Choroid plexus epithelial cell (primary cell): ENCODE measurements at regions not wholly inside any gene's neighbourhood (a gene's known extent, or its start where the extent isn't known, plus 50 kb on each side); places are given as distances from the start of the nearest gene placed in this dataset.

Experiments used
- DNase-seq: peaks from one replicate; pipeline ENCODE4 v3.0.0-alpha.2; 2010; ENCODE audit warnings: low read depth
- H3K4me3 ChIP-seq: 2 replicates; pipeline ENCODE4 v1.5.1; 2011; ENCODE audit warnings: low read depth, mild to moderate bottlenecking, control low read depth, low read length, moderate library complexity
- CTCF ChIP-seq: conservative IDR thresholded peaks from 2 replicates; pipeline ENCODE4 v1.5.1; 2011; ENCODE audit warnings: low read depth, mild to moderate bottlenecking, control low read depth, inconsistent platforms, low read length, moderate library complexity

GRCh38 chr15:35975941-35976340 lies 430.0 kb upstream of the DPH6 start:
- no peak overlapping the region for H3K4me3 ChIP-seq
- no peak for TF ChIP-seq CTCF
- no peak for DNase-seq

GRCh38 chr15:35979608-35980007 lies 433.6 kb upstream of the DPH6 start:
- no peak overlapping the region for H3K4me3 ChIP-seq
- no peak for TF ChIP-seq CTCF
- DNase-seq = peak; percentile 38

- TF ChIP-seq CTCF = no peak
- no peak overlapping the region for H3K4me3 ChIP-seq
- DNase-seq = peak; percentile 58
Measured at GRCh38 chr15:35980719-35981118, 434.8 kb upstream of the DPH6 start.

DNA sequence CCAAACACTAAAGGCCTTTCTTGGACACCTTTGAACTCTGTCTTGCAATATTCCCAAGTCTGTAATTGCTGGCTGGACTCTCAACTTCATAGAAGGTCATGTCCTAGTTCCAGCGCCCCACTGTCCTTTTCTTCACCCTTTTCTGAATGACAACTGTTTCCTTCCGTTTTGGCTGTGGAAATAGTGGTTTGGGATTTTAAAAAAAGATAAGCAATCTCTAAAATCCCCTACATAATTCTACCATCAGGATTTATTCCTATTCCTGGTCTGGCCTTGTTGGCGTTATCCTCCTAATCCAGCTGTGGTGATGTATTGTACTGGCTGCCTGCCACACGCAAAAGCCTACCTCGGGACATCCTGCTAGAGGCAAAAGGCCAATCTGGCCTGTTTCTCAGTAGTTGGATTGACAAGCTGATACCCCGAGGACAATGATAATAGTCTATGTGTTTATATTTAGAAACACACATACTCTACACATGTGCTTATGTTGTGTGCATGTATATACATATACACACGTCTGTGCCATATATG lies 440.3 kb upstream of the DPH6 start:
- peak; percentile 33 for DNase-seq
- TF ChIP-seq CTCF = no peak
- no peak overlapping the region for H3K4me3 ChIP-seq

- no peak for DNase-seq
- TF ChIP-seq CTCF = no peak
- H3K4me3 ChIP-seq = no peak overlapping the region
Measured at GRCh38 chr15:35987056-35987455, 441.1 kb upstream of the DPH6 start.

DNA sequence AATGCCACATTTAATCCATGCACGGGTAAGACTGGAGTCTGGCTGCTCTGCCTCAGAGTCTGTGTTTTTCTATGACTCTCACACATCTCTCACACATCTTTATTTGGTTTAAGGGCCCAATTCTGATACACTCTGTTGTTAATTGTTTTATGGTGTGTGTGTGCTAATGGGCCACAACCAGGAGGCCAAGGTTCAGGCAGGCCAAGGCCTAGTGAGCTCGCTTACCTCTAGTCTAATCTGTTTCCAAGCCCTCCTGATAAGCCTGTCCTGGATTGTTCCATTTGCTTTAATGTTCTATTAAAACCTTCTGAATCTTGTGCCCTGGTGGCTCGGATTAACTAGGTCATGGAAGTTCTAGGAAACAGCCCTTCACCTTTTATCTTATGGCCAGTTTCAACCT lies 445.4 kb upstream of the DPH6 start:
- H3K4me3 ChIP-seq = no peak overlapping the region
- no peak for DNase-seq
- TF ChIP-seq CTCF = no peak

- H3K4me3 ChIP-seq = no peak overlapping the region
- TF ChIP-seq CTCF = no peak
- DNase-seq = no peak
Measured at GRCh38 chr15:35992791-35993190, 446.8 kb upstream of the DPH6 start.
